ENCODE measurements at regions not wholly inside any gene's neighbourhood (a gene's known extent, or its start where the extent isn't known, plus 50 kb on each side); places are given as distances from the start of the nearest gene placed in this dataset.

GRCh38 chr18:78734614-78734945, 245.0 kb upstream of the SALL3 start:
- TF ChIP-seq CTCF (IDR thresholded peaks at IDR 0.05; ENCODE audit: low read depth, low read length) (no peak), POLR2A (IDR thresholded peaks at IDR 0.05; ENCODE audit: extremely low read depth, insufficient read length) (no peak)
